Glutamatergic neuron (in vitro differentiated cells): ENCODE measurements at regions not wholly inside any gene's neighbourhood (a gene's known extent, or its start where the extent isn't known, plus 50 kb on each side); places are given as distances from the start of the nearest gene placed in this dataset.
A peak's percentile ranks its signal among the peaks of the same experiment; 100 is the strongest.

ENCODE experiments used
- DNase-seq: peaks from one replicate; pipeline ENCODE4 v3.0.0; 2022
- H3K27ac Mint-ChIP-seq: one replicate; pipeline ENCODE4 v1.8.0; 2020; ENCODE audit warnings: mild to moderate bottlenecking, mixed read lengths, inconsistent platforms; ENCODE audit not compliant: unreplicated experiment
- H3K27me3 Mint-ChIP-seq: one replicate; pipeline ENCODE4 v1.8.0; 2020; ENCODE audit warnings: mild to moderate bottlenecking, moderate library complexity, mixed read lengths, inconsistent platforms; ENCODE audit not compliant: unreplicated experiment
- H3K36me3 Mint-ChIP-seq: one replicate; pipeline ENCODE4 v1.8.0; 2020; ENCODE audit warnings: mild to moderate bottlenecking, mixed read lengths, inconsistent platforms; ENCODE audit not compliant: unreplicated experiment
- H3K4me1 Mint-ChIP-seq: one replicate; pipeline ENCODE4 v1.8.0; 2020; ENCODE audit warnings: mild to moderate bottlenecking, low read depth, mixed read lengths, inconsistent platforms; ENCODE audit not compliant: unreplicated experiment
- H3K4me3 Mint-ChIP-seq: one replicate; pipeline ENCODE4 v1.8.0; 2020; ENCODE audit warnings: mild to moderate bottlenecking, mixed read lengths, inconsistent platforms; ENCODE audit not compliant: unreplicated experiment
- H3K9me3 Mint-ChIP-seq: one replicate; pipeline ENCODE4 v1.8.0; 2020; ENCODE audit warnings: mild to moderate bottlenecking, moderate library complexity, mixed read lengths, inconsistent platforms; ENCODE audit not compliant: unreplicated experiment
- TF ChIP-seq, protein P1 (sequence below): fragments of 200-600 bp; sonication (generic); IDR thresholded peaks from one replicate; pipeline ENCODE4 v1.5.0; 2021; ENCODE audit not compliant: partially characterized antibody, unreplicated experiment

DNA sequence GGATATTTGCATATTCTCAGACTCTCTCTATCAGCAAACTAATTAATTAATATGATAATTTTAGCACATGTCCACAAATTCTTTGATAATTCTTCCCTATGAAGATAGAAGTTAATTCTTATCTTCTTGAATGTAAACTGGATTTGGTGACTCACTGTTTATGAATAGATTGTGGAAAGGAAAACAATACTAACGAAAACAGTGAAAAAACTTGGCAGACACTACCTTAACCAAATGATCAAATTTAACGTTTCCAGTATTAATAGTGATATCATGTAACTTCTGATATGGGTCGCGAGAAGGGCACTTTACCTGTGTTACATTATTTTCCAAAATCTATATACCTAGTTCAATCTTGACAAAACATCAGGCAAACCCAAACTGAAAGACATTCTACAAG lies 401.0 kb downstream of the SI start:
- DNase-seq: no peak
- Mint-ChIP-seq H3K27ac (no peak overlapping the region), H3K36me3 (no peaks in the 10 kb centered on the region), H3K27me3 (no peaks in the 10 kb centered on the region), H3K4me1 (no peaks in the 10 kb centered on the region), H3K4me3 (no peak overlapping the region), H3K9me3 (no peaks in the 10 kb centered on the region)
- TF ChIP-seq, protein P1, sequence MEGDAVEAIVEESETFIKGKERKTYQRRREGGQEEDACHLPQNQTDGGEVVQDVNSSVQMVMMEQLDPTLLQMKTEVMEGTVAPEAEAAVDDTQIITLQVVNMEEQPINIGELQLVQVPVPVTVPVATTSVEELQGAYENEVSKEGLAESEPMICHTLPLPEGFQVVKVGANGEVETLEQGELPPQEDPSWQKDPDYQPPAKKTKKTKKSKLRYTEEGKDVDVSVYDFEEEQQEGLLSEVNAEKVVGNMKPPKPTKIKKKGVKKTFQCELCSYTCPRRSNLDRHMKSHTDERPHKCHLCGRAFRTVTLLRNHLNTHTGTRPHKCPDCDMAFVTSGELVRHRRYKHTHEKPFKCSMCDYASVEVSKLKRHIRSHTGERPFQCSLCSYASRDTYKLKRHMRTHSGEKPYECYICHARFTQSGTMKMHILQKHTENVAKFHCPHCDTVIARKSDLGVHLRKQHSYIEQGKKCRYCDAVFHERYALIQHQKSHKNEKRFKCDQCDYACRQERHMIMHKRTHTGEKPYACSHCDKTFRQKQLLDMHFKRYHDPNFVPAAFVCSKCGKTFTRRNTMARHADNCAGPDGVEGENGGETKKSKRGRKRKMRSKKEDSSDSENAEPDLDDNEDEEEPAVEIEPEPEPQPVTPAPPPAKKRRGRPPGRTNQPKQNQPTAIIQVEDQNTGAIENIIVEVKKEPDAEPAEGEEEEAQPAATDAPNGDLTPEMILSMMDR: no peak

DNA sequence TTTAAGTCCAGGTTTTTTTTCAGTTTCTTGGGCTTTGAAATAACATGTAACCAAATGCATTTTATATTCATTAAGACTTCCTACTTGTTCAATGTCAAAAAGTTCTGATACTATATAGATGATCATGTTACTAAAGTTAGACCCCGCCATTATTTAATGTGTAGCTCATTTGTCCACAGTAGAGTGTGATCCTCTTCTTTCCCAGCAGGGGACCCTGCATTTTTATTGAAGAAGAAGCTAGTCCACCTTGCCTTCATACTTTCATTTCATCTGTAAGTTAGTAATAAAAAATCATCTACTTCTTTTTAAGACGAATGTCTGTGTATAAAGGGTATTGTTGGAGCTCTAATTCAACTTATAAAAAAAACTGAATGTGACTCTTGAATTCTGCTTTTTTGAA lies 404.6 kb downstream of the SI start:
- no peak overlapping the region for H3K27ac Mint-ChIP-seq
- H3K27me3 Mint-ChIP-seq: no peaks in the 10 kb centered on the region
- H3K9me3 Mint-ChIP-seq: no peaks in the 10 kb centered on the region
- no peak overlapping the region for H3K4me3 Mint-ChIP-seq
- TF ChIP-seq, protein P1: peak; percentile 42
- H3K36me3 Mint-ChIP-seq: no peaks in the 10 kb centered on the region
- no peaks in the 10 kb centered on the region for H3K4me1 Mint-ChIP-seq
- DNase-seq: no peak

DNA sequence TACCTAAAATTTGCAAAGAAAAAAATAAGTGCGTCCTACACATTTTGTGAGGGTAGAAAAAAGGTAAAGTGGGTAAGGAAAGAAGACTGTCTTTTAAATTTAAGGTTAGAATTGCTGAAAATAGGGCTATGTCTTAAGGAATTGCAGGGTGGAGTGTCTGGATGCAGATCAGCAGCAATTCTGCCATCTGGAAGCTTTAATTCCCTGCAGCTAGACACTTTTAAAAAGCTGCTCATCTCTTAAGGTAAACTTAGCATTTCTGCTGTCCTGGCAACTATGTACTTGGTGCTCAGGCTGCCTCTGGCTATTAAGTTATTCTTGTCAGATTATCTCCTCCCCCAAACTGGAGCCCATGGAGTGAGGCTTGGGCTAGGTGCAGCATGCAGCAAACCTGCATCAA lies 420.2 kb downstream of the SI start:
- Mint-ChIP-seq H3K9me3 (no peaks in the 10 kb centered on the region), H3K4me3 (no peak overlapping the region), H3K36me3 (no peaks in the 10 kb centered on the region), H3K27ac (no peak overlapping the region), H3K4me1 (no peaks in the 10 kb centered on the region), H3K27me3 (no peaks in the 10 kb centered on the region)
- TF ChIP-seq, protein P1: no peak
- DNase-seq: no peak

DNA sequence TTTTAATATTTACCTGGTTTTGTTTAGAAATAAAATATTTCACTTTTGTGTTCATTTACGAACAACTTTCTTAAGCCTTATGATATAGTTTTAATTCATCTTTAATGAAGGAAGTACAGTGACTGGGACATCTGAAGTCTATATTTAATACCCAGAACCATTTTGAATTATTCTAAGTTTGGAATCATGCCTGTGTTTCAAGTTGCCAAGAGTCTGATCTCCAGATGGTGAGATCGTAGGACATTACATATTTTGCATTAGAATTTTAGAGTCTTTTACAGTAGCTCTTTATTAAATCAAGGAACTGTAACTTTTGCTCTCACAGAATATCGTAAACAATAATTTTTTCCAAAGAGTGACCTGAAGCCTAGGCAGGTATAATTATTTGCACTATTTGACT lies 420.7 kb downstream of the SI start:
- Mint-ChIP-seq H3K27me3 (no peaks in the 10 kb centered on the region), H3K9me3 (no peaks in the 10 kb centered on the region), H3K36me3 (no peaks in the 10 kb centered on the region), H3K27ac (no peak overlapping the region), H3K4me3 (no peak overlapping the region), H3K4me1 (no peaks in the 10 kb centered on the region)
- DNase-seq: no peak
- TF ChIP-seq, protein P1: no peak

DNA sequence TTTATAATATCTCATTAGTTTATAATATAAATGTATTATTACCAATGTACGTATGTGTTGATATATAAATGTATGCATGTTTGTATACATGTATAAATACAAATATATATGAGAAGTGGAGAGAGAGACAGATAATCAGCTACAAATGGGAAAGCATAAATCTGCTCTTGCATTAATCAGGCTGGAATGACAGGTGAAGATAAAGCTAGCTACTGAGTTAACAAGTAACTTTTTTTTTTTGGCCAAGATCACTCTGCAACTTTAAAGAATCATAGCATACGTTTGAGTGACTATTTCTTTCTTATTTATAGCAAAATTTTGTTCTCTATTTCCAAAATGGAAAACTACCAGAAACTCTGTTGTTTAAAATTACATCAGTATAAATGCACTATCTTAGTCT lies 422.8 kb downstream of the SI start:
- no peaks in the 10 kb centered on the region for H3K4me1 Mint-ChIP-seq

More for the DNA sequence above, 422.8 kb downstream of the SI start:
- TF ChIP-seq, protein P1: no peak
- H3K4me3 Mint-ChIP-seq: no peak overlapping the region
- H3K27ac Mint-ChIP-seq: no peak overlapping the region
- DNase-seq: no peak
- H3K9me3 Mint-ChIP-seq: no peaks in the 10 kb centered on the region
- no peaks in the 10 kb centered on the region for H3K36me3 Mint-ChIP-seq
- no peaks in the 10 kb centered on the region for H3K27me3 Mint-ChIP-seq
